Activated CD4-positive, CD25-positive, alpha-beta regulatory T cell treated with anti-CD3 and anti-CD28 coated beads, Interleukin-2, amount 50 U/mL, for 24 hours (primary cell): ENCODE measurements at regions not wholly inside any gene's neighbourhood (a gene's known extent, or its start where the extent isn't known, plus 50 kb on each side); places are given as distances from the start of the nearest gene placed in this dataset.

Experiments
- ATAC-seq, 2 donors: fragments of 150-1000 bp; cut with Tn5 transposase; one replicate each; pipeline ENCODE4 v1.10.0; 2021; ENCODE audit warnings: mild to moderate bottlenecking in 1 of 2, moderate library complexity in 1 of 2

DNA sequence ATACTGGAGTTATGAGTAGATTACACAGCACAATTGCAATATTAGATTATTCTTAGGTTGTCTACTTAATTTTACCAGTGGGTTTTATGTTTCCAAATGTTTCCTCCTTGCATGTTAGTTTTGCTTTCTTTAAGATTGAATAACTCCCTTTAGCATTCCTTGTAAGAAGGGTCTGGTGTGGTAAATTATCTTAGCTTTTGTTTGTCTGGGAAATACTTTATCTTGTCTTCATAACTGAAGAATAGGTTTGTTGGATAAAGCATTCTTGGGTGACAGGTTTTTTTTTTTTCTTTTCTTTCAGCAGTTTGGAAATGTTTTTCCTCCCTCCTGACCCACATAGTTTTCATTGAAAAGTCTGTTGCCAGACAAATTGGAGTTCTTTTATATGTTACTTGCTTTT lies 531.1 kb downstream of the ANXA1 start:
- no peak for ATAC-seq

DNA sequence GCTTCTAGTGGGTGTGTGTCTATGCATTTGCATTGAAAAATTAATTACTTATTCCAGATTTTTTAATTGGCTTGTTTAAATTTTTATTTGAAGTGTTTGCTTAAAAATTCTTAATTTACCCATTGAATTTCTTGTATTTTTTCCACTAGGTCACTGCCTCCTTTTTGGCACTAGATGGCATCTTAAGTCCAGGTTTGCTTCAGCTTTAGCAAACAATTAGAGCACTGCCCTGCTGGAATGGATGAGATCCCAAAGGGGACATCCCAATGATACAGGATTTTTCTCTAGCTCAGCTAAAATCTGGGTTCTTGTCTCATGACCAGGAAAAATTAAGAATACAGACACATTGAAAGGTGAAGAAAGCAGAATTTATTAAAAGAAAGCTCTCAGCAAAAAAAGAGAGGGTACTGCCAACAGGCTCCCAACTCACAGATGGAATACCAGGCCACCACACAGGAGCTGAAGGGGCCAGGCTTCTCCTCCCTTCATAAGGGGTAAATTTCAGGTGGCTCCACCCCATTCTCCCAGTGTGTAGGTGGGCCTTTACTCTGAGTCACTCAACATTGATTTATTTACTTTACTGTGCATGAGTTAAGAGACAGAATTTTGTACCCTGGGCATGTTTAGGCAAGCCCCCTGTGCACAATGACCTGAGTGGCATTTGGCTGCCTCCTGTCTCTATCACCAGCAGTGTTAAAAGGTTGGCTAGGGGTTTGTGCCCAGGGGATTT lies 532.4 kb downstream of the ANXA1 start:
- ATAC-seq: no peak

DNA sequence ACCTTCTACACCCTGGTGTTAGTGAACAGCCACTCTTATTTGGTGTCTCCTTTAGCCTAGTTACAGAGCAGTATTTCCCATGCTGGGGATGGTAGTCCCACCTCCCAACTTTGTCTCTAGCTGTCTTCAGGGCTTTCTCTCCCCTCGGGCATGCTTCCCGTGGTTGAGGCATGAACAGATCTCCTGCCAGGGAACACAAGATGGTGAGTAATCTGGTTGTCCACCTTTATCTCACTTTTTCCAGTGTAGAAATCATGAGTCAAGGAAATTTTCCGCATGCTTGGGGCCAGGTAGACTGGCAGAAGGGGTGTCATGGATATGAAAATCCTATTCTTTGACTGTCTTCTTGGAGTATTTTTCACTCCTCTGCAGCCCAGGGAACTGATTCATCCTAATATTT lies 532.9 kb downstream of the ANXA1 start:
- ATAC-seq: no peak

DNA sequence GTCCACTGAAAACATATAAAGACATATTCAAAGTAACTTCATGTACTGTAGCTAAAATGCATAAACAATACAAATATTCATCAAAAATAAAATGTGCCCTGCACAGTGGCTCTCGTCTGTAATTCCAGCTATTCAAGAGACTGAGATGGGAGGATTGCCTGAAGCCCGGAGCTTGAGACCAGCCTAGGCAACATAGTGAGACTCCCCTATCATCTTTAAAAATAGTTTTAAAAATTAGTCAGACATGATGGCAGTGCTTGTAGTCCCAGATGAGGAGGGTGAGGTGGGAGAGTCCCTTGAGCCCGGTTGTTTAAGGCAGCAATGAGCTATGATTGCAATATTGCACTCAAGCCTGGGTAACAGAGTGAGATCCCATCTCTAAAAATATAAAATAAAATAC lies 534.1 kb downstream of the ANXA1 start:
- ATAC-seq: no peak

DNA sequence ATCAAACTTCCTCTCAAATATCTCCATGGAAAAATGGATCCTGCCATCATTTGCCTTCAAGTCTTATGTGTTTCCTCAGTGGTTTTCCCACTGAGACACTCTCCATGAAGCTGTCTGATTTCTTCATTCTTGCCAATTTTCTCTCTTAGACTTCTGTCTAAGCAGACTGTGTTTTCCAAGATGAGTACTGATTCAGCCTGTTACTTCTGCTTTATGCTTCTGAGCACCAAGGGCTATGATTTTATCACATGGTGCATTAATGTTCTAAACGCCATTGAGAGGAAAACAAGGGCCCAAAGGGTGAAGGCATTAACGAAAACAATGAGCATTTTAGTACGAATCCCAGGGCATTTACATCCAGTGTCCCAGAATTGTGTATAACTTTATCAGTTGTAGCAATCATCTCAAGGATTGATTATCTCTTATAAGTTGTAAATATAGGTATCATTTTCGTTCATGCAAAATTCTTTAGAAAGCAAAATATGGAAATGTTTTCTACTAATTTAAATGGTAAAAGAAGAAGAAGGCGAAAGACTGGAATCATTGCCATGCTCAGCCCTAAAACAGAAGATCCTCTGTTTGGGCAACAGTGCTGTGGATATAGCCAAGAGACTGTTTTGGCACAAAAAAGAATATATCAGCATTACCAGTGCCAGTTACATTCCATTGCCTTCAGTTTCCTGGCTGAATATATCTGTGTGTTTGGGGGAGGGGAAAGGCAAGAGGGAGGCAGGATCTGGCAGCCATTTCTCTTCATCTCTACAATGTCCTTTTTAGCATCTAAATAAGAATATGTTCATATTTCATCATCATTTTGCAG lies 537.6 kb downstream of the ANXA1 start:
- no peak for ATAC-seq

DNA sequence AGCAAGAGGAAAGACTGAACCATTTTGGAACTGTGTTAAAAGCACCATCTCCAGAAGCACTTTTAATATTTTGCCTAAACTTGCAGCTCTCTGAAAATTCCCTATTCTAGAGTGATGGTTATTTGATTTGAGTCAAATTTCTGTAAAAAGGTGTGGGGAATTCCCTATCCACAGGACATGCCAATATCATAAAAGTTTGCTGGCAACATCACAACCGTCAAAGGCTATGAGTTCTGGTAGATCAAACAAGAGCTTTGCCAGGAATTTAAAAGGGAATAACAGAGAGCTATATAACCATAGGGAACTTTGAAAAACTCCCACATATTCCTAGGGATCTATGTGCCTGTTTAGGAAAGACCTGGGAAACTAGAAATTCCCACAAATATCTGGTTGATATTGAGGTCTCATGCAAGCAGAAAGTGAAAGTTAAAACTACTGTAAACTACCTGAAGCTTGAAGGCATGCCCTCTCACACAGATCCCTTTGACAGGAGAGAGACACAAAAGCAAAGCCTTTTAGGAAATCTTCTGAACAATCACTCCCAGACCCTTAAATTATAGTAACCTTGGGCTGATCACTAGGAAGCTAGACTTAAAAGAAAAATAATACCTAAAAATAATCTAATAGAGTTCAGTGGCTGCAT lies 549.9 kb downstream of the ANXA1 start:
- ATAC-seq: no peak

DNA sequence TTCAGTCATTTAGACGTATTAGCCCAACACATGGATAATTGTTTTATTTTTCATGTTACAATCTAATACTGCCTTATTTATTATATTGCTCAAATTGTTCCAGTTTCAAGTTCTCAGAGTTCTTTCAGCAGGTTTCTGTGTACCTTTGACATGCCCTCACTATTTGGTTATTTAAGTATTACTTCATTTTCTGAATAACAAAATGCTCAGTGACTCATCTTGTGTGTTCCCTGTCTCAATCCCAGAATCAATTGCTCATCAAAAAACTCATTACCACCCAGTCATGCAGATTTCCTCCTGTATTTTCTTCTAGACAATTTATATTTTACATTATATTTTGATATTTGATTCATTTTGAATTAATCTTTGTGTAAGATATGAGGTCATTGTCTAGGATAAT lies 562.6 kb downstream of the ANXA1 start:
- no peak for ATAC-seq

DNA sequence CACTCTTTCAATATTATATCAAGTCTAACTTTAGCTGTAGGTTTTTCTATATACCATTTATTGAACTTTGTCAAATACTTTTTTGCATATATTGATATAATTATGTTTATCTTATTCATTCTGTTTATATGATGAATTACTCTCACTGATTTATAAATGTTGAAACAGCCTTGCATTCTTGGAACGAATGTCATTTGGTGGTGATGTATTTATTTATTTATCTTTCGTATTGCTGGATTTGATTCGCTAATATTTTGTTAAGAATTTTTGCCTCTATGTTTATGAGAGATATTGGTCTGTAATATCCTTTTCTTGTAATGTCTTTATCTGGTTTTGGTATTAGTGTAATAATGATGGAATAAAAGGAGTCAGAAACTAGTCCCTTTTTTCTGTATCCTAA lies 563.9 kb downstream of the ANXA1 start:
- no peak for ATAC-seq

DNA sequence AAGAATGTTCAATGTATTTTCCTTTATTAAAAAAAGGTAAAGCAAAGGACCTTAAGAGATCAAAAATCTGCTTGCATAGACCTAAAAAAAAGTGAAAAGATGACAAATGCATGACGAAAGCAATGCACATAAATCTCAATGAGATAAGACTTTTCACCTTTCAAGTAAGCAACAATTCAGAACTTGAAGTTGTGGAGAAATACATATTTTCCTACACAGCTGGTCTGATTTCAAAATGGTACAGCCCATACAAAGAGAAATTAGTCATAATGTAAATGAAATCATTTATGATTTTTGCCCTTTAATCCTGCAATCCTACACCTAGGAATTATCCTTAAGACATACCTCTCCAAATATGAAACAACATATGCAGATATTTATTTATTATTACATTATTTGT lies 568.0 kb downstream of the ANXA1 start:
- no peak for ATAC-seq

DNA sequence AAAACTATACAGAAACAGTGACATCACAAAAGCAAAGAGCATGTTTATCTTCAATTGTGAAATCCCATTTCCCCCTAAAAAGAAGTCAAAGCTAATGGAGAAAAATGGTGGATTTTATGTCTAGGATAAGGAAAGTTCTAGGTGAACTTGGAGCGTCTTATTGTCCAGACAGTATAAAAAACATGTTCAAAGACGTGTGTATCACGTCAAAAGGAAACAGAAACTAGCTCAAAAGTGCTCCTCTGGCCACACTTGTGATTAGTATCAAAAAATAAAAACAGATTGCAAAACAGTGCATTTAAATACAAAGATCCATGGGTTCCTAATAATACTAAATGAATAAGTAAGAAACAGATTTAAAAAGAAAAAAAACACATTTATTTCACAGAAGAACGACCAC lies 568.9 kb downstream of the ANXA1 start:
- no peak for ATAC-seq

DNA sequence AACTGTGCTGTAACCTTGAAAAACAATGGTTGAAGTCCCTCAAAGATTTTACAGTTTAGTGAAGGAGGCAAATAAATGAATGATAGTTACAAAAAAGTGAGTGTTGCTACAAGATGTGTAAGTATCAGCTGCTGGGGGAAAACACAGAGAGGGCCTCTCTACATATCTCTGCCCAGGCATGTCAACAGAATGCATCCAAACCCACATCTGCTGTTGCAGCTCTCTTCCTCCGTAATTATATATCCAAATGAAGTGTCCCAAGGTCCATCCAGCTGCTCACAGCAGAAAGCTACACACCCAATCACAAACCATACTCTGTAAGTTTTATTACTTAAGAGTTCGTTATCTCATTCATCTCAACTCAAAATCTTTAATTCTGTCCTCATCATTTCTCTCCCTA lies 584.6 kb downstream of the ANXA1 start:
- no peak for ATAC-seq

DNA sequence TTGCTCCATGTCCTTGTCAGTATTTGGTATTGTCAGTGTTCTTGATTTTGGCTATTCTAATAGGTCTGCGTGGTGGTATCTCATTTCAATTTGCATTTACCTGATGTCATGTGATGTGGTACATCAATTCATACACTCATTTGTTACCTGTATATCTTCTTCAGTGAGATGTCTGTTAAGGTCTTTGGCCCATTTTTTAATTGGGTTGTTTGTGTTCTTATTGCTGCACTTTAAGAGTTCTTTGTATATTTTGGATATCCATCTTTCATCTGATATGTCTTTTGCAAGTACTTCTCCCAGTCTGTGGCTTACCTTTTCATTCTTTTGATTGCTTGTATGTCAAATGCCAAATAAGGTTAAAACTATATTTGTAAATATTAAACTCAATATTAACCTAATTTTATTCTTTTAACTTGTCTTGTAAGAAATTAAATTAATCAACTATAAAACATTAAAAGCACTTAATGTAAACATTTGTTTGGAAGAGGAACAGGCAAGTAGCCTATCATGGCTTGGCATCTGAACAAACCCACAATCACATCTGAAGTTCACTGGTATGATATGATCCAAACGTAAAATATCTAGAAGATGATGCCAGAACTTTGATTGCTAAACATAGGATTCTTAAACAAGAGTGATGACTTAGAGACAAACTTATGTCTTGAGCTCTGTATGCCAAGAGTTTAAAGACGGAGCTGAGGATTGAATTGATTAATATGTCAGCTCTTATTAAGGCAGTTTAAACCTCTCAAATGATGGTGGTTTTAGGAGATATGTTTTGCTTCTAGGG lies 587.3 kb downstream of the ANXA1 start:
- no peak for ATAC-seq

DNA sequence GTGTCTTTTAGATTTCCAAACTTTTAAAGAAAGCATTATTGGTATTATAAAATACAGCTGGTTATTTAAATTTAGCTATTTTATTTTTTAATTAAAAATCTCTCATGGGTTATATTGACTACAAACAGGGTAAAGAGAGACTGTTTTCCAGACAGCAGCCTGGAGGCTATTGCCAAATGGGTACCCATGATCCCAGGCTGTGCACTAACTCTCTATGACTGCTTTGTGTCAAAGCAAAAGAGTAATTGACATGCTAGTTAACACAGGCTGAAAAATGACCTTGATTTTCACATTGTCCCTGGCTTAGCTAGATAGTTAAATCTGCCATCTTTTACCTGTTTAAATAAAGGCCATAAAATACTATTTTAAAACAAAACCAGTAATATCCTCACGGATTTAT lies 589.7 kb downstream of the ANXA1 start:
- ATAC-seq: no peak

DNA sequence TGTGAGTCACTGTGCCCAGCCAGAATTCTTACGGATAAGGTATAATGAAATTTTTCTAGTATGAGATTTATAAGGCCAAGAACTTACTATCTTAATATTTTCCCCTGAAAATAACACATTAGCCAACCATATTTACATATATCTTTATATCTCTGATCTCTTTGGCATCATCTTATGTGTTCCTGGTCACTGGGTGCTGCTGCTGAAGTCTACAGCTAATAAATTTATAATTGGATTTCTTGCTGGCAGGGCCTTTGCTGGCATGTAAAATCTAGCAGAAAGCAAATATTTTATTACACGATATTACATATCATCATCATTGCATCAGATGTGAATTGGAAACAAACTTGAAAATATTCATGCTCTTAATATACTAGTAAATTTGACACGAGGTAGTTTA lies 590.7 kb downstream of the ANXA1 start:
- no peak for ATAC-seq

DNA sequence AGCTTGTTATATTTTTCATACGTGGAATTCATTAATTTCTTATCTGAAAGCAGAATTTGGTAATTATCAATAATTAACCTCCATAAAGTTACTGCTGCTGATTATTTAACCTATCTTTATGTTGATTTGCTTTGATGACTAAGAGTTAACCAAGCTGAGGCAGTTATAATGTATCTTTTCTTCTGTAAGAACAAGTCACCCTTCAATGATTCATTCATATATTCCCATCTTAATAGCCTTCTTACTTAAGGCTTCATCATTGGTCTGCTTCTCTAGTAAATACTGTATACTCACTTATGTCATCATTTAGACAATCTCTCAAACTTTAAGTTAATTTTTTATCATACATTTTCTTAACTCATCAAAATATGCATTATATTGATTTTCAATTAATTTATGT lies 592.2 kb downstream of the ANXA1 start:
- ATAC-seq: no peak

DNA sequence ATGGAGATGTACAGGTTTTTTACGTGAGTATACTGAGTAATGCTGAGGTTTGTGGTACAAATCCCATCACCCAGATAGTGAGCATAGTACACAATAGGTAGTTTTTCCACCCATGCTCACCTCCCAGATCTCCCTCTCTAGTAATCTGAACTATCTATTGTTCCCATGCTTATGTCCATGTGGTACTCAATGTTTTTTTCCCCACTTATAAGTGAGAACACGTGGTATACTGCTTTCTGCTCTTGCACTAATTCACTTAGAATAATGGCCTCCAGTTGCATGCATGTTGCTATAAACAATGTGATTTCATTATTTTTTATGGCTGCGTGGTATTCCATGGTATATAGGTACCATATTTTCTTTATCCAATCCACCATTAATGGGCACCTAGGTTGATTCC lies 593.9 kb downstream of the ANXA1 start:
- no peak for ATAC-seq

DNA sequence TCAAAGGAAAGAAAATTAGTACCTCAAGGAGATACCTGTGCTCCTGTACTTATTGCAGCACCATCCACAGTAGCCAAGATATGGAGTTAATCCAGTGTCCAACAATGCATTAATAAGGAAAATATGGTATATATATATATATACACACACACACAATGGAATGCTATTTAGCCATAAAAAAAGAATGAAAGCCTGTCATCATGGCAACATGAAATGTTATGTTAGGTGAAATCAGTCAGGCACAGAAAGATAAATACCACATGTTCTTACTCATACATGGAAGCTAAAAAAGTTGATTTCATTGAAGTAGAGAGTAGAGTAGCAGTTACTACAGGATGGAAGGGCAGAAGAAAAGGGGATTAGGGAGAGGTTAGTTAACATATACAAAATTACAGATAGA lies 601.5 kb downstream of the ANXA1 start:
- ATAC-seq: no peak

DNA sequence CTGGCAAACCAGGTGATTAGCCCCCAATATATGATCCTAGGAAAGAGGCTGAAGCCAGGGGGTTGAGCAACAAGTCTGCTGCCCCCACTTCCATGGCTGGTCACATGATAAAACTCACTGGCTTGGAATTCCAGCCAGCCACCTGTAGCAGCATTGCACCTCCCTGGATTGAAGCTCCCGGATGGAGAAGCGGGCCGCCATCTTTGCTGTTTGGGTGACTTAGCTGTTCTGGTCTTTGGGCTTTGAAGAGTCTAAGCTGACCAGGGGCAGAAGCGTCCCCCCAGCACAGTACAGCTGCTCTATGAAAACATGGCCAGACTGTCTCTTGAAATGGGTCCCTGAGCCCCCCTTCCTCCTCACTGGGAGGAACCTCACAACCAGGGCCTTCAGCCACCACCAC lies 610.2 kb downstream of the ANXA1 start:
- no peak for ATAC-seq

DNA sequence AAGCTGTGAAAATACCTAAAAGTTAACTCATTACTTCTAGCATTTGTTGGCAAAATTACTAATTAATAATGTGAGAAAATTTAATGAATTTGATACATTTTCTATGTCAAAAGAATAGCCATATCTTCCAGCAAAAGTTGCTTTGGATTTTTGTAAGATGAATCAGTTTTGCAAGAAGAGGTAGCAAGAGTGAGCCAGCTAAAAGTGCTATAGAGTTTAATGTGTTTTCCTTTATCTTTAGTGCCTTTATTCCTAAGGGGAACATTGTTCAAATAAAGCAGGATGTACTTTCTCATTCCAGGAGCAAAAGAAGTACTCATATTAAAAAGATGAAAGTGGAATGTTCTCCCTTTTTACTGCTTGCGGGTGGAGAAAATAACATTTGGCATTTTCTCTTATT lies 622.2 kb downstream of the ANXA1 start:
- ATAC-seq: no peak

DNA sequence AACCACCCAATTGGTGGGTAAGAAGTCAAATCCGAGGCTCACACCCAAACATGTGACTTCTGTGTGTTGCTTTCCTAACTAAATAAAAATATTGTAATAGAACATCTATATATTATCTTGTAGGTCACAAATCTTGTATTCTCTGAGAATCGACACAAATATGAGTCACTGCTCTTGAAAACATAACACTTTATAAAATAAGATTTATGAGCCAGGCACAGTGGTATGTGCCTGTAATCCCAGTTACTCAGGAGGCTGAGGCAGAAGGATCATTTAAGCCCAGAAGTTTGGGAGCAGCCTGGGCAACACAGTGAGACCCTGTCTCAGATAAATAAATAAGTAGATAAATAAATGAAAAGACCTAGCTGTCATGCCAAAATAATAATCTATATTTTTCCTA lies 624.1 kb downstream of the ANXA1 start:
- ATAC-seq: no peak

DNA sequence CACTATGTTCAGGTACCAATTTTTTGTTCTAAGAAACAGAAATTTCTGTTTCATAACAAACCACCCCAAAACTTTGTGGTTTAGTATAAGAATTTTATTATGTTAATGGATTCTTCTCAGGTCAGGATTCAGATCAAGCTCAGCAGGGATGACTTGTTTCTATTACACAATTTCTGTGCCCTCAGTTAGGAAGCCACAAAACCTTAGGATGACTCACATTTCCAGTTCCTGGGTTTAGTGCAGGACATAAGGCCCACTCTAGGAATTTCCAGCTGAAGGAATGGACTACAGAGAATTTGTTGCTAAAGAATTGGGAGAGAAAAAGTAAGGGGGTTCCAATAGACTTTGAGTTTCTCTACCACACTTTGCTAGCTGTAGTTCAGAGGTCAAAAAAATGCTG lies 629.3 kb downstream of the ANXA1 start:
- no peak for ATAC-seq

DNA sequence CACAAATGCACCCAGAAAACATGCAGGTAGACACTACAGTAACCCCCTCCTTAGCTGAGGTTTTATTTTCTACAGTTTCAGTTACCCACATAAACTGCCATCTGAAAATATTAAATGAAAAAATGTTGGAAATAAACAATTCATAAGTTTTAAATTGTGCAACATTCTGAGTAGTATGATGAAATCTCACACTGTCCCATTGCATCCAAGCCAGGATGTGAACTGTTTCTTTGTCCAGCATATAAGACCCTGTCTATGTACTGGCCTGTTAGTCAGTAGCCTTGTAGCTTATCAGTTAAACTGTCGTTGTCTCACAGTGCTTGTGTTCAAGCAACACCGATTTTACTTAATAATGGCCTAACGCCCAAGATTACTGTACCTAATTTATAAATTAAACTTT lies 630.5 kb downstream of the ANXA1 start:
- no peak for ATAC-seq

DNA sequence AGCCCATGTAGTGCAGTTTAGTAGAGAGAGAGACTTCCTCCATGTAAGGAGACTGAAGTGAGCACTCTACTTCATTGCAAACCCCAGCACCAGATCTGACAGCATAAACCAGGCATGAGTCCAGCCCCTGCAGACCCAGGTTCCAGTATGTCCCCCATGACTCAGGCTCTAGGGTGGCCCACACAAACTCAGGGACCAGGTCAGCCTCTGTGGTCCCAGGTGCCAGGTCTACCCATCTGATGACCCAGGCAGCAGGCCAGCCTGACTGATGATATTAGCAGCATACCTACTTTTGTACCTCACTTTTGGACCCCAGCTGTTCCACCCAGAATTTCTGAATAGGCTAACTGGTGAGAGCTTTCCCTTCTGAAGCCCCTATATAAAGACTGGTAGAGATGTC lies 647.8 kb downstream of the ANXA1 start:
- ATAC-seq: no peak
